NCI-H1105 treated with DMSO at 0.1 percent for 48 hours (cell line): ENCODE measurements at regions not wholly inside any gene's neighbourhood (a gene's known extent, or its start where the extent isn't known, plus 50 kb on each side); places are given as distances from the start of the nearest gene placed in this dataset.
A peak's percentile ranks its signal among the peaks of the same experiment; 100 is the strongest.
"Not testable (repeated sequence)": the region's sequence is repeated elsewhere in the genome, so short reads cannot be mapped to it uniquely, and the experiment has no call there.

Experiments
- DNase-seq: peaks from one replicate; lab custom pipeline; 2025; lab: John Stamatoyannopoulos, UW

GRCh38 chr4:108458681-108459080 is 161.7 kb upstream of the RPL34 start:
- no peak for DNase-seq

GRCh38 chr4:108454227-108454626 is 166.1 kb upstream of the RPL34 start:
- DNase-seq: peak; percentile 0

- no peak for DNase-seq
These were observed 167.0 kb upstream of the RPL34 start for GRCh38 chr4:108453366-108453765.

GRCh38 chr4:108450236-108450898 is 170.0 kb upstream of the RPL34 start:
- no peak for DNase-seq

- DNase-seq: no peak
These were observed 171.2 kb upstream of the RPL34 start for GRCh38 chr4:108449129-108449528.

GRCh38 chr4:108446556-108446955 is 173.8 kb upstream of the RPL34 start:
- no peak for DNase-seq

GRCh38 chr4:108445716-108446115 is 174.7 kb upstream of the RPL34 start:
- DNase-seq: no peak

GRCh38 chr4:108443585-108443984 is 176.8 kb upstream of the RPL34 start:
- DNase-seq: no peak

GRCh38 chr4:108433832-108434231 is 186.5 kb upstream of the RPL34 start:
- no peak for DNase-seq

GRCh38 chr4:108433394-108433793 is 187.0 kb upstream of the RPL34 start:
- not testable (repeated sequence) for DNase-seq

GRCh38 chr4:108432418-108432817 is 188.0 kb upstream of the RPL34 start:
- DNase-seq: no peak

GRCh38 chr4:108431986-108432385 is 188.4 kb upstream of the RPL34 start:
- DNase-seq: no peak

- no peak for DNase-seq
These were observed 189.5 kb upstream of the RPL34 start for GRCh38 chr4:108430921-108431320.

GRCh38 chr4:108429662-108430061 is 190.7 kb upstream of the RPL34 start:
- no peak for DNase-seq

GRCh38 chr4:108428923-108429322 is 191.5 kb upstream of the RPL34 start:
- no peak for DNase-seq

- DNase-seq: no peak
These were observed 192.4 kb upstream of the RPL34 start for GRCh38 chr4:108427946-108428485.

- DNase-seq: no peak
These were observed 193.9 kb upstream of the RPL34 start for GRCh38 chr4:108426493-108426892.

- DNase-seq: no peak
These were observed 194.4 kb upstream of the RPL34 start for GRCh38 chr4:108425988-108426387.

- no peak for DNase-seq
These were observed 202.5 kb upstream of the RPL34 start for GRCh38 chr4:108417923-108418322.

GRCh38 chr4:108416831-108417230 is 203.5 kb upstream of the RPL34 start:
- no peak for DNase-seq

- no peak for DNase-seq
These were observed 205.0 kb upstream of the RPL34 start for GRCh38 chr4:108415389-108415788.

- no peak for DNase-seq
These were observed 208.5 kb upstream of the RPL34 start for GRCh38 chr4:108411836-108412235.

- DNase-seq: not testable (repeated sequence)
These were observed 210.7 kb upstream of the RPL34 start for GRCh38 chr4:108409691-108410090.

- DNase-seq: no peak
These were observed 214.8 kb upstream of the RPL34 start for GRCh38 chr4:108405586-108405985.
